ENCODE measurements at regions not wholly inside any gene's neighbourhood (a gene's known extent, or its start where the extent isn't known, plus 50 kb on each side); places are given as distances from the start of the nearest gene placed in this dataset.

GRCh38 chr18:46325895-46326294, 221.7 kb downstream of the HAUS1 start:
- DNase-seq: no peak

GRCh38 chr18:46329736-46330246, 225.6 kb downstream of the HAUS1 start:
- no peak for DNase-seq

GRCh38 chr18:46331316-46331715, 227.1 kb downstream of the HAUS1 start:
- DNase-seq: no peak

- no peak for DNase-seq
These were observed 228.2 kb downstream of the HAUS1 start for GRCh38 chr18:46332286-46332801.

GRCh38 chr18:46332921-46333341, 228.7 kb downstream of the HAUS1 start:
- DNase-seq: no peak

- no peak for DNase-seq
These were observed 229.4 kb downstream of the HAUS1 start for GRCh38 chr18:46333431-46334135.

GRCh38 chr18:46334868-46335281, 230.7 kb downstream of the HAUS1 start:
- DNase-seq: no peak

- DNase-seq: no peak
These were observed 231.4 kb downstream of the HAUS1 start for GRCh38 chr18:46335534-46336101.

GRCh38 chr18:46336278-46337111, 232.3 kb downstream of the HAUS1 start:
- DNase-seq: peak in 1 of 2 donors; percentile 33

- no peak for DNase-seq
These were observed 233.1 kb downstream of the HAUS1 start for GRCh38 chr18:46337271-46337670.

GRCh38 chr18:46338205-46338604, 234.0 kb downstream of the HAUS1 start:
- no peak for DNase-seq

- no peak for DNase-seq
These were observed 234.6 kb downstream of the HAUS1 start for GRCh38 chr18:46338766-46339165.

GRCh38 chr18:46340716-46341115, 236.5 kb downstream of the HAUS1 start:
- no peak for DNase-seq

- DNase-seq: no peak
These were observed 237.9 kb downstream of the HAUS1 start for GRCh38 chr18:46341986-46342525.

- DNase-seq: no peak
These were observed 239.3 kb downstream of the HAUS1 start for GRCh38 chr18:46343456-46343855.

- DNase-seq: peak; percentile 66 to 69
These were observed 239.8 kb downstream of the HAUS1 start for GRCh38 chr18:46343931-46344372.

GRCh38 chr18:46344416-46345180, 240.4 kb downstream of the HAUS1 start:
- no peak for DNase-seq

GRCh38 chr18:46345181-46345465, 240.9 kb downstream of the HAUS1 start:
- DNase-seq: no peak

- no peak for DNase-seq
These were observed 242.0 kb downstream of the HAUS1 start for GRCh38 chr18:46346213-46346612.

GRCh38 chr18:46346896-46347630, 242.9 kb downstream of the HAUS1 start:
- no peak for DNase-seq

GRCh38 chr18:46350598-46351159, 246.5 kb downstream of the HAUS1 start:
- DNase-seq: no peak

Measured in CD4-positive, alpha-beta T cell treated with Interferon alpha-2 for 1 hour (primary cell).